ENCODE measurements at regions not wholly inside any gene's neighbourhood (a gene's known extent, or its start where the extent isn't known, plus 50 kb on each side); places are given as distances from the start of the nearest gene placed in this dataset.
A peak's percentile ranks its signal among the peaks of the same experiment; 100 is the strongest.

GRCh38 chr12:124153392-124153791 lies 141.5 kb upstream of the RFLNA start:
- H3K23me2 ChIP-seq (ENCODE audit: insufficient read length, low read depth, low read length, poor library complexity, severe bottlenecking) = no peaks in the 10 kb centered on the region
- H2BK15ac ChIP-seq (ENCODE audit: low read depth, low read length) = no peak overlapping the region
- peaks cover 11% of the 10 kb centered on the region; the same call in 1 of the 2 replicates for H3K4me1 ChIP-seq (ENCODE audit: insufficient read depth, low read length)
- DNase-seq = no peak
- WGBS (ENCODE audit: extremely low coverage, insufficient read length, low lambda C conversion rate) = no CpG with 5 or more reads among the region's 2 CpGs
- no peak overlapping the region for H2AFZ ChIP-seq (ENCODE audit: low read length)
- no peak overlapping the region for H3K14ac ChIP-seq (ENCODE audit: insufficient read depth, low read length)
- H3K4me1 Mint-ChIP-seq = peaks cover 37 to 44% of the 10 kb centered on the region in 2 experiments
- H3K56ac ChIP-seq (ENCODE audit: insufficient read length, low read depth, low read length) = no peak overlapping the region
- no peak for TF ChIP-seq CTCF (conservative IDR thresholded peaks at IDR 0.05)
- H3K9me3 ChIP-seq (ENCODE audit: control insufficient read depth, low read depth, low read length) = no peaks in the 10 kb centered on the region
- no peak overlapping the region for H3K27ac ChIP-seq (ENCODE audit: insufficient read length, low read depth, low read length)
- H3K4me2 ChIP-seq (ENCODE audit: insufficient read depth, insufficient read length, low read length) = no peak overlapping the region
- H4K91ac ChIP-seq (ENCODE audit: insufficient read length, low read depth, low read length) = no peak overlapping the region
- H3K4me3 Mint-ChIP-seq = no peak overlapping the region
- no peak overlapping the region for H3K23ac ChIP-seq (ENCODE audit: insufficient read length, low read depth, low read length)
- no peak overlapping the region for H2BK12ac ChIP-seq (ENCODE audit: insufficient read length, low read depth, low read length)
- H3K27me3 ChIP-seq (ENCODE audit: insufficient read depth, low read length) = no peaks in the 10 kb centered on the region
- H4K5ac ChIP-seq (ENCODE audit: insufficient read length, low read depth, low read length) = no peak overlapping the region
- H4K8ac ChIP-seq (replicated peaks; ENCODE audit: insufficient read length, low read depth, low read length) = no peak overlapping the region
- H3K4ac ChIP-seq (ENCODE audit: low read depth, low read length) = no peak overlapping the region
- H3T11ph ChIP-seq (ENCODE audit: low read length) = no peak overlapping the region
- H3K18ac ChIP-seq (ENCODE audit: insufficient read length, low read depth, low read length) = no peak overlapping the region
- H2BK120ac ChIP-seq (ENCODE audit: low read depth, low read length, poor library complexity, severe bottlenecking) = no peak overlapping the region
- H2BK20ac ChIP-seq (ENCODE audit: low read depth, low read length, poor library complexity, severe bottlenecking) = no peak overlapping the region
- H3K79me2 ChIP-seq (ENCODE audit: insufficient read depth, low read length) = no peaks in the 10 kb centered on the region
- H2BK5ac ChIP-seq (ENCODE audit: insufficient read length, low read length) = no peak overlapping the region
- no peaks in the 10 kb centered on the region for H4K20me1 ChIP-seq (ENCODE audit: control insufficient read depth, insufficient read depth, insufficient read length)
- peaks cover 3% of the 10 kb centered on the region for H3K27me3 Mint-ChIP-seq (ENCODE audit: low read depth)
- no peak overlapping the region for H3K9ac ChIP-seq (ENCODE audit: extremely low read depth, insufficient read length, low read length)
- peaks cover 16 to 34% (median 33%) of the 10 kb centered on the region in 3 experiments for H3K36me3 Mint-ChIP-seq (ENCODE audit: insufficient read depth in 1 of 3, low read depth in 3 of 3)
- no peaks in the 10 kb centered on the region for H3K79me1 ChIP-seq (ENCODE audit: insufficient read depth, low read depth, low read length, poor library complexity, severe bottlenecking)
- H3K27ac Mint-ChIP-seq = 0 out of 7 replicates have a peak overlapping the region, but pooled peaks of 1 of the 3 experiments have one; percentile 37
- no peak overlapping the region for H2AK5ac ChIP-seq (ENCODE audit: insufficient read length, low read length)
- H3K9me3 Mint-ChIP-seq = peaks cover 19 to 25% of the 10 kb centered on the region in 2 experiments

All from H9 (cell line).